Bronchial epithelial cell (primary cell): ENCODE measurements at regions not wholly inside any gene's neighbourhood (a gene's known extent, or its start where the extent isn't known, plus 50 kb on each side); places are given as distances from the start of the nearest gene placed in this dataset.
A peak's percentile ranks its signal among the peaks of the same experiment; 100 is the strongest.

Experiments
- DNase-seq: peaks from one replicate; pipeline ENCODE4 v3.0.0-alpha.2; 2010; ENCODE audit warnings: low read depth
- FAIRE-seq: peaks from 2 replicates; lab custom pipeline; 2011; peaks lifted over from hg19 to GRCh38; lab: Jason Lieb, UNC
- H3K27me3 ChIP-seq: 2 replicates; pipeline ENCODE4 v1.5.1; 2011; ENCODE audit warnings: low read length; ENCODE audit not compliant: control insufficient read depth, insufficient read depth
- H3K36me3 ChIP-seq: 2 replicates; pipeline ENCODE4 v1.5.1; 2011; ENCODE audit warnings: low read length; ENCODE audit not compliant: control insufficient read depth, insufficient read depth
- H3K4me3 ChIP-seq: 2 replicates; pipeline ENCODE4 v1.5.1; 2011; ENCODE audit warnings: mild to moderate bottlenecking, low read depth, low read length, control low read depth
- CTCF ChIP-seq: IDR thresholded peaks from 2 replicates; pipeline ENCODE4 v1.5.1; 2011; ENCODE audit warnings: mild to moderate bottlenecking, moderate library complexity, low read length, control low read depth, inconsistent platforms; ENCODE audit not compliant: insufficient read depth, severe bottlenecking

- no peaks in the 10 kb centered on the region for H3K36me3 ChIP-seq
- no peak for TF ChIP-seq CTCF
- no peak overlapping the region for H3K4me3 ChIP-seq
- H3K27me3 ChIP-seq = no peaks in the 10 kb centered on the region
- DNase-seq (peak; percentile 63), FAIRE-seq (no peak)
Measured at GRCh38 chr4:187204389-187204918, 480.8 kb upstream of the FAT1 start.

DNA sequence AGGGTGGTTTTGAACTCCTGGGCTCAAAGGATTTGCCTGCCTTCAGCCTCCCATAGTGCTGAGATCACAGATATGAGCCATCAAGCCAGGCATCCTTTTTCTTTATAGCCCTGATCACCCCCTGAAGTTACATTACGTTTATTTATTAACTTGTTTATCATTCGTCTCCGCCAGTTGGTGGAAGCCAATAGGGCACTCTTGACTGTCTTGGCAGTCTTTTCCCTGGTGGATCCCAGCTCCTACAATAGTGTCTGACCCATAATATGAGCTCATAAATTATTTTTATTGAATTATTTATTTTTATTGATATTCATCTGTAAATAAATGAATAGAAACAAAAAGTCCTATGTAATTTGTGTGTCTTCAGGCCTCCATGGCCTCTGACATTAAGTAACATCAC is 484.3 kb upstream of the FAT1 start:
- Histone ChIP-seq H3K4me3 (no peak overlapping the region), H3K36me3 (no peaks in the 10 kb centered on the region), H3K27me3 (no peaks in the 10 kb centered on the region)
- FAIRE-seq = no peak
- TF ChIP-seq CTCF = no peak
- DNase-seq = no peak

DNA sequence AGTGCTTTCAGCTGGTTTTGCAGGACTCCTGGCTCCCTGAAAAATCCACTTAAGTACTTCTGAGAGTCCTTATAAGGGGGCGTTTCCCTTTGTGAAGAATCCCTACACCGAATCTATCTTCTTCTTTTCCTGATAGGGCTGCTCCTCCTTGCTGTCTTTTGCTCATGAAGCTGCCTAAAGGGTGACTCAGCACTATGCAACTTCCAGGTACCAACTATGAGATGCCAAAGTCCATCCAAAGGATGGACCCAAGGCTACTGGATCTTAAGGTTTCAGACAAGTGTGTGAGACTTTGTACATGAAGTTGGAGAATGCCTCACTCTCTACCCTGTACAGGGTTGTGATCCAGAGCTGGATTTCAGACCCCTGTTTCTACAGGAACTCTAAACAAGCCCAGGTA is 485.0 kb upstream of the FAT1 start:
- no peak for FAIRE-seq
- H3K36me3 ChIP-seq = no peaks in the 10 kb centered on the region

DNA sequence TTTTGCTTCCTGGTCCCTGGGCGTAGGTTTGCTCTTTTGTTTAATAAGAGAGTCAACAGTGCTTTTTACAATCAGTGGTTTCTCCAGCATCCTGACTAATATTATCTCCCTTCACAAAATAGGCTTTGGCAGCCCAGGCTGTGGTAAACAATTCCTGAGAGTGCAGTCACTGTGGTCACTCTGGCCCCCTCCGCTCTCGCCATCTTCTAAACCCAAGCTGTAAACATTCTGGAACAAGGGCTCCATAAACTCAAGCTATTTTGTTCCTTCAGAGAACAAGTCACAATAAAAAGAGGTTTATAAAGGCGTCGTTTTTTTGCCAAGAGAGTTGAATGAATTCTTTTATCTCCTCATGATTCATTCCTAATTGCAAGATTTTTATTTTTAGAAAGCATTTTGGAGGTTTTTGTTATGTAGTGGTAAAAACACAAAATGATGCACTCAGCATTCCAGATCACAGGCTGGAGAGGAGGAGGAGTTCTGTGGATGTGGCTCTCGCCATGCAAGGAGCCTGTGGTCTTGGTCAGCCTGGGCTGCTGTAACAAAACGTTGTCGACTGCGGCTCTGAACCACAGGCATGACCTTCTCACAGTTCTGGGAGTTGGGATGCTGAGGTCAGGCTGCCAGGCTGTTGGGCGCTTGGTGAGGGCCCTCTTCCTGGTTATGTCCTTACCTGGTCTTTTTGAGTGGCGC is 486.4 kb upstream of the FAT1 start:
- FAIRE-seq = peak; percentile 55
- no peaks in the 10 kb centered on the region for H3K36me3 ChIP-seq
- no peak for TF ChIP-seq CTCF
- H3K27me3 ChIP-seq = no peaks in the 10 kb centered on the region
- H3K4me3 ChIP-seq = no peak overlapping the region
- peak; percentile 5 for DNase-seq

More for the DNA sequence above, 485.0 kb upstream of the FAT1 start:
- Histone ChIP-seq H3K4me3 (no peak overlapping the region), H3K27me3 (no peaks in the 10 kb centered on the region)
- peak; percentile 29 for DNase-seq
- no peak for TF ChIP-seq CTCF

DNA sequence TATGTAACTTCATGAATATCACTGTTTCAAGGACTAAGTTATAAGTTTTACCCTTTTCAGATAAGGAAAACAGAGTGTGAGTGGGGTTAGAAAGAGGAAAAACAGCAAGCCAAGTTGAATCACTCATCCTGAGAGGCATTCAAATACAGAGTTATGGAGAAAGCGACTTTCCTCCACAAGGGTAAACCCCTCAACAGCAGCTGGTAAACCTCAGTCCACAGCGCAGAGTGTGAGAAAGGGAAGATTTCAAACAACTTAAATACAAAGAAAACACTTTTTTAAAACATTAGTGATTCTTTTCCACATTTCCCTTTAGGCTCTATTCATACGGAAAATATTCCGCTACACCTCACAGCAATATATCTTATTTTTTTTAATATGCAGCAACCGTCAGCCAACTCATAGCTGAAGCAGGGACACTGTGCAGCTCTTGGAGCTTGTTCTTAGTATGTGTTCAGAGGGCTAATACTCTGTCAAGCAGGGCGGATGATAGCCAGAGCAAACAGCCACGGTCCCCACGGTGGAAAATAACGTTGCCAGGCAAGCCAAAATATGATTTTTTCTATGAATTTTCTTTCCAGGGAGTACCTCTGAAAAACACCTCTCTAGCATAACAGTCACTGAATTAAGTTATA is 488.9 kb upstream of the FAT1 start:
- DNase-seq (no peak), FAIRE-seq (no peak)
- Histone ChIP-seq H3K27me3 (no peaks in the 10 kb centered on the region), H3K4me3 (no peak overlapping the region), H3K36me3 (no peaks in the 10 kb centered on the region)
- TF ChIP-seq CTCF = no peak
